Natural killer cell (primary cell): ENCODE measurements at regions not wholly inside any gene's neighbourhood (a gene's known extent, or its start where the extent isn't known, plus 50 kb on each side); places are given as distances from the start of the nearest gene placed in this dataset.

ENCODE experiments used
- ATAC-seq, 3 donors: fragments of 150-1000 bp in 2 of 3; fragments of 200-7000 bp in 1 of 3; cut with Tn5 transposase; 1 replicate in 1 of 3; 2 replicates in 2 of 3; pipeline ENCODE4 v1.10.0; 2021; ENCODE audit warnings: mild to moderate bottlenecking in 2 of 3, moderate library complexity in 2 of 3
- DNase-seq, 2 donors: peaks; one replicate each; pipeline versions ENCODE4 v3.0.0 to v3.0.0-alpha.2; 2013 to 2021; ENCODE audit warnings: mixed read lengths in 1 of 2
- H3K27ac ChIP-seq: one replicate; pipeline ENCODE4 v1.5.1; 2013; ENCODE audit warnings: mild to moderate bottlenecking, low read length
- H3K27me3 ChIP-seq: one replicate; pipeline ENCODE4 v1.6.1; 2013; ENCODE audit warnings: low read length; ENCODE audit not compliant: control insufficient read depth, insufficient read depth
- H3K36me3 ChIP-seq: one replicate; pipeline ENCODE4 v1.6.1; 2013; ENCODE audit warnings: low read length; ENCODE audit not compliant: control insufficient read depth, insufficient read depth
- H3K4me1 ChIP-seq: one replicate; pipeline ENCODE4 v1.6.1; 2013; ENCODE audit warnings: low read length; ENCODE audit not compliant: control insufficient read depth, insufficient read depth
- H3K4me3 ChIP-seq: one replicate; pipeline ENCODE4 v1.5.1; 2013; ENCODE audit warnings: low read length
- H3K9me3 ChIP-seq: one replicate; pipeline ENCODE4 v1.6.1; 2013; ENCODE audit warnings: low read length; ENCODE audit not compliant: control insufficient read depth, insufficient read depth
- H3K27ac Mint-ChIP-seq, 2 donors: one replicate each; pipeline ENCODE4 v1.8.0; 2022; ENCODE audit warnings: mild to moderate bottlenecking in 2 of 2, mixed read lengths in 2 of 2, moderate library complexity in 1 of 2
- H3K27me3 Mint-ChIP-seq, 2 donors: one replicate each; pipeline ENCODE4 v1.8.0; 2022; ENCODE audit warnings: low read depth in 2 of 2, mixed read lengths in 2 of 2
- H3K36me3 Mint-ChIP-seq: one replicate; pipeline ENCODE4 v1.8.0; 2022; ENCODE audit warnings: mixed read lengths
- H3K4me1 Mint-ChIP-seq, 2 donors: one replicate each; pipeline ENCODE4 v1.8.0; 2022; ENCODE audit warnings: mixed read lengths in 2 of 2
- H3K4me3 Mint-ChIP-seq: one replicate; pipeline ENCODE4 v1.8.0; 2022; ENCODE audit warnings: mild to moderate bottlenecking, moderate library complexity, mixed read lengths
- H3K9me3 Mint-ChIP-seq, 2 donors: one replicate each; pipeline ENCODE4 v1.8.0; 2022; ENCODE audit warnings: mixed read lengths in 2 of 2
- CTCF ChIP-seq: fragments of 200-600 bp; IDR thresholded peaks from one replicate; pipeline ENCODE4 v1.8.0; 2022; ENCODE audit warnings: antibody characterized with exemption
- WGBS: methylation state at CpG from one replicate; pipeline ENCODE4 v1.1.7; 2013; ENCODE audit warnings: missing lambda C conversion rate; ENCODE audit not compliant: insufficient coverage; 5-methylcytosine and 5-hydroxymethylcytosine counted together
- intact Hi-C: fragments of 100-400 bp; cut with micrococcal nuclease; formaldehyde crosslinking; loops from one replicate; pipeline ENCODE4 v1.14.2; 2022

- Histone ChIP-seq H3K27me3 (no peaks in the 10 kb centered on the region), H3K27ac (no peak overlapping the region), H3K4me1 (no peaks in the 10 kb centered on the region), H3K4me3 (no peak overlapping the region), H3K36me3 (no peaks in the 10 kb centered on the region), H3K9me3 (no peaks in the 10 kb centered on the region)
- Mint-ChIP-seq H3K9me3 (peaks cover 0 to 2% of the 10 kb centered on the region in 2 donors), H3K27me3 (no peaks in the 10 kb centered on the region), H3K27ac (no peak overlapping the region), H3K36me3 (no peaks in the 10 kb centered on the region), H3K4me3 (no peak overlapping the region), H3K4me1 (no peaks in the 10 kb centered on the region)
- WGBS: 94% methylated on average over 1 of the region's 2 CpGs
- intact Hi-C loops: no loop called here
- no peak for TF ChIP-seq CTCF
- no peak for ATAC-seq
- no peak for DNase-seq
Measured at GRCh38 chr13:75910591-75910990, 274.5 kb downstream of the LMO7 start.
